Cardiac fibroblast (primary cell): ENCODE measurements at regions not wholly inside any gene's neighbourhood (a gene's known extent, or its start where the extent isn't known, plus 50 kb on each side); places are given as distances from the start of the nearest gene placed in this dataset.

Experiments used
- DNase-seq, 2 donors: peaks; one replicate each; pipeline versions ENCODE4 v3.0.0 to v3.0.0-alpha.2; 2010; ENCODE audit warnings: low read depth in 2 of 2
- H3K4me3 ChIP-seq, 2 donors: replicated peaks in 1 of 2; 1 replicate in 1 of 2; 2 replicates in 1 of 2; pipeline ENCODE4 v1.5.1; 2011; ENCODE audit warnings: low read depth in 2 of 2, low read length in 2 of 2, mild to moderate bottlenecking in 2 of 2, moderate library complexity in 1 of 2
- CTCF ChIP-seq: IDR thresholded peaks from one replicate; pipeline ENCODE4 v1.5.1; 2011; ENCODE audit warnings: low read depth, mild to moderate bottlenecking, low read length, inconsistent platforms

GRCh38 chr6:167565884-167566599 is 241.2 kb downstream of the TTLL2 start:
- peak in 1 of 2 donors; percentile 69 for DNase-seq
- H3K4me3 ChIP-seq, result no peak overlapping the region
- TF ChIP-seq CTCF, result no peak

- DNase-seq, result no peak
- no peak for TF ChIP-seq CTCF
- H3K4me3 ChIP-seq, result no peak overlapping the region
Measured at GRCh38 chr6:167566711-167567141, 241.8 kb downstream of the TTLL2 start.

- no peak overlapping the region for H3K4me3 ChIP-seq
- TF ChIP-seq CTCF, result no peak
- peak in 1 of 2 donors; percentile 40 for DNase-seq
Measured at GRCh38 chr6:167567142-167568033, 242.5 kb downstream of the TTLL2 start.

GRCh38 chr6:167568407-167569024 is 243.6 kb downstream of the TTLL2 start:
- TF ChIP-seq CTCF, result no peak
- DNase-seq, result no peak
- H3K4me3 ChIP-seq, result no peak overlapping the region

GRCh38 chr6:167569041-167569805 is 244.3 kb downstream of the TTLL2 start:
- no peak for TF ChIP-seq CTCF
- no peak overlapping the region for H3K4me3 ChIP-seq
- DNase-seq, result no peak

GRCh38 chr6:167569879-167570278 is 245.0 kb downstream of the TTLL2 start:
- no peak overlapping the region for H3K4me3 ChIP-seq
- no peak for TF ChIP-seq CTCF
- no peak for DNase-seq
